Stimulated activated CD4-positive, alpha-beta T cell treated with anti-CD3 and anti-CD28 coated beads, Interleukin-15, amount 100 ng/mL, for 24 hours (primary cell): ENCODE measurements at regions not wholly inside any gene's neighbourhood (a gene's known extent, or its start where the extent isn't known, plus 50 kb on each side); places are given as distances from the start of the nearest gene placed in this dataset.

Source experiments
- DNase-seq: peaks from one replicate; pipeline ENCODE4 v3.0.0-alpha.2; 2020

GRCh38 chr1:196001188-196001587, 607.1 kb downstream of the KCNT2 start:
- DNase-seq, result no peak

- no peak for DNase-seq
Measured at GRCh38 chr1:195999022-195999421, 609.2 kb downstream of the KCNT2 start.

- no peak for DNase-seq
Measured at GRCh38 chr1:195981448-195982139, 626.6 kb downstream of the KCNT2 start.

GRCh38 chr1:195979646-195980045, 628.6 kb downstream of the KCNT2 start:
- DNase-seq, result no peak

GRCh38 chr1:195973311-195973904, 634.8 kb downstream of the KCNT2 start:
- DNase-seq, result no peak

- no peak for DNase-seq
Measured at GRCh38 chr1:195971589-195971988, 636.7 kb downstream of the KCNT2 start.

- no peak for DNase-seq
Measured at GRCh38 chr1:195970209-195970608, 638.0 kb downstream of the KCNT2 start.

- no peak for DNase-seq
Measured at GRCh38 chr1:195965475-195965874, 642.8 kb downstream of the KCNT2 start.

GRCh38 chr1:195965036-195965435, 643.2 kb downstream of the KCNT2 start:
- no peak for DNase-seq

- no peak for DNase-seq
Measured at GRCh38 chr1:195964516-195964915, 643.7 kb downstream of the KCNT2 start.

GRCh38 chr1:195962051-195962450, 646.2 kb downstream of the KCNT2 start:
- no peak for DNase-seq

- DNase-seq, result no peak
Measured at GRCh38 chr1:195960580-195960979, 647.7 kb downstream of the KCNT2 start.

GRCh38 chr1:195958131-195958530, 650.1 kb downstream of the KCNT2 start:
- DNase-seq, result no peak

GRCh38 chr1:195956845-195957244, 651.4 kb downstream of the KCNT2 start:
- DNase-seq, result no peak

GRCh38 chr1:195954848-195955247, 653.4 kb downstream of the KCNT2 start:
- DNase-seq, result no peak

GRCh38 chr1:195951313-195951712, 656.9 kb downstream of the KCNT2 start:
- no peak for DNase-seq

- DNase-seq, result no peak
Measured at GRCh38 chr1:195948123-195948895, 659.9 kb downstream of the KCNT2 start.

- DNase-seq, result no peak
Measured at GRCh38 chr1:195946500-195946899, 661.7 kb downstream of the KCNT2 start.

- no peak for DNase-seq
Measured at GRCh38 chr1:195941795-195942194, 666.4 kb downstream of the KCNT2 start.

- DNase-seq, result no peak
Measured at GRCh38 chr1:195941314-195941713, 666.9 kb downstream of the KCNT2 start.

GRCh38 chr1:195939844-195940243, 668.4 kb downstream of the KCNT2 start:
- no peak for DNase-seq

- DNase-seq, result no peak
Measured at GRCh38 chr1:195934817-195935553, 673.3 kb downstream of the KCNT2 start.

- no peak for DNase-seq
Measured at GRCh38 chr1:195933835-195934234, 674.4 kb downstream of the KCNT2 start.
